Ectodermal cell (in vitro differentiated cells): ENCODE measurements at regions not wholly inside any gene's neighbourhood (a gene's known extent, or its start where the extent isn't known, plus 50 kb on each side); places are given as distances from the start of the nearest gene placed in this dataset.
"Not testable (repeated sequence)": the region's sequence is repeated elsewhere in the genome, so short reads cannot be mapped to it uniquely, and the experiment has no call there.

ENCODE experiments used
- H3K27ac ChIP-seq: 2 replicates; pipeline ENCODE4 v1.7.0; 2013; ENCODE audit warnings: mild to moderate bottlenecking, low read depth, low read length; ENCODE audit not compliant: insufficient read depth, poor library complexity, severe bottlenecking
- H3K27me3 ChIP-seq: 2 replicates; pipeline ENCODE4 v1.7.0; 2013; ENCODE audit warnings: mild to moderate bottlenecking, low read length; ENCODE audit not compliant: insufficient read depth, control insufficient read depth, poor library complexity, severe bottlenecking
- H3K36me3 ChIP-seq: one replicate; pipeline ENCODE4 v1.7.0; 2013; ENCODE audit warnings: low read length; ENCODE audit not compliant: control insufficient read depth, insufficient read depth
- H3K4me1 ChIP-seq: one replicate; pipeline ENCODE4 v1.7.0; 2013; ENCODE audit warnings: low read length; ENCODE audit not compliant: control insufficient read depth, insufficient read depth
- H3K4me3 ChIP-seq: 2 replicates; pipeline ENCODE4 v1.7.0; 2013; ENCODE audit warnings: low read depth, low read length, control low read depth; ENCODE audit not compliant: insufficient read depth
- H3K9me3 ChIP-seq: 2 replicates; pipeline ENCODE4 v1.7.0; 2013; ENCODE audit warnings: mild to moderate bottlenecking, low read length, moderate library complexity; ENCODE audit not compliant: control insufficient read depth
- WGBS, 2 experiments: methylation state at CpG; one replicate each; pipeline ENCODE4 v1.1.7; 2013; ENCODE audit warnings: missing lambda C conversion rate in 2 of 2; 5-methylcytosine and 5-hydroxymethylcytosine counted together

DNA sequence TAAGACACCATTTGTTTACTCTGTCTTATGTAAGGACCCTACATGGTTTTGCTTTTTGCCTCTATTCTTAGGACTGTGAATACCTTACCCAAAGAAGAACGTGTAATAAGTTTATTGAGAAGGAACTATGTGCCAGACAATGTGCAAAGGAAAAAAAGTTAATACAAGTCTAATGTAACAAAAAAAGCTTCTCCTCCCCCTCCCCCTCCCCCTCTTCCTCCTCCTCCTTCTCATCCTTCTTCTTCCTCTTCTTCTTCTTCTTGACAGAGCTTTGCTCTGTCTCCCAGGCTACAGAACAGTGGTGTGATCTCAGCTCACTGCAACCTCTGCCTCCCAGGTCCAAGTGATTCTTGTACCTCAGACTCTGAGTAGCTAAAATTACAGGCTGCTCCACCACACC is 50.9 kb upstream of the MITF start:
- H3K36me3 ChIP-seq, result no peaks in the 10 kb centered on the region
- no peak overlapping the region for H3K4me3 ChIP-seq
- WGBS, 2 experiments, result 71 to 88% methylated on average over 1 of the region's 1 CpG
- H3K27ac ChIP-seq, result no peak overlapping the region
- H3K9me3 ChIP-seq, result no peaks in the 10 kb centered on the region
- H3K4me1 ChIP-seq, result no peaks in the 10 kb centered on the region
- peaks cover 73% of the 10 kb centered on the region for H3K27me3 ChIP-seq

GRCh38 chr3:69687641-69688040 is 51.6 kb upstream of the MITF start:
- Histone ChIP-seq H3K36me3 (no peaks in the 10 kb centered on the region), H3K9me3 (no peaks in the 10 kb centered on the region), H3K27ac (no peak overlapping the region), H3K4me3 (no peak overlapping the region), H3K27me3 (peaks cover 80% of the 10 kb centered on the region), H3K4me1 (no peaks in the 10 kb centered on the region)
- WGBS, 2 experiments, result 90 to 95% methylated on average over 5 of the region's 5 CpGs

GRCh38 chr3:69686056-69686455 is 53.2 kb upstream of the MITF start:
- Histone ChIP-seq H3K27me3 (peaks cover 96% of the 10 kb centered on the region), H3K9me3 (no peaks in the 10 kb centered on the region), H3K4me1 (no peaks in the 10 kb centered on the region), H3K36me3 (no peaks in the 10 kb centered on the region), H3K4me3 (no peak overlapping the region), H3K27ac (no peak overlapping the region)
- 88 to 90% methylated on average over 3 of the region's 3 CpGs for WGBS, 2 experiments

DNA sequence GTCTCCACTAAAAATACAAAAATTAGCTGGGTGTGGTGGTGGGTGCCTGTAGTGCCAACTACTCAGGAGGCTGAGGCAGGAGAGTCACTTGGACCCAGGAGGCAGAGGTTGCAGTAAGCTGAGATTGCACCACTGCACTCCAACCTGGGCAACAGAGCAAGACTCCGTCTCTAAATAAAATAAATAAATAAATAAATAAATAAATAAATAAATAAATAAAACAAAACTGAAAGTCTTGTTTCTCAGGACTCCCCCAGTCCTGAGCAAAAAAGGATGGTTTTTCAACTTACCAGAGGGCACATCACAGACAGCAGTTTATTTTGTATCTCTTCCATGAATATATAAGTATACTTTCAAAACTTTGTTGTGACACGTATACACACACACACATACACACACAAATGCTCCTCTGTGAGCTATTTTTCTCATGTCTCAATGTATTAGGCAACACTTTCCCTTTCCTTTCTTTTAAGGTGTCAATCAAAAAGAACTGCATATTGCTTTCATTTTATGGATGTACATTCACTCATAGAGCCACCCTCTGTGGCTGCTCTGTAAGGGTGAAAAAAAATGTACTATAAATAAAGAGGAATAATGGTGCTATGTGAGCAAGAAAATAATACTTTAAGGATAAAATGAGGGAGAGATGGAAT is 54.8 kb upstream of the MITF start:
- Histone ChIP-seq H3K27me3 (peaks cover 98% of the 10 kb centered on the region), H3K27ac (no peak overlapping the region), H3K4me3 (no peak overlapping the region), H3K4me1 (no peaks in the 10 kb centered on the region), H3K36me3 (no peaks in the 10 kb centered on the region), H3K9me3 (no peaks in the 10 kb centered on the region)
- 96 to 100% methylated on average over 1 of the region's 2 CpGs for WGBS, 2 experiments

GRCh38 chr3:69683082-69683806 is 56.0 kb upstream of the MITF start:
- no peaks in the 10 kb centered on the region for H3K9me3 ChIP-seq
- WGBS, 2 experiments, result 0 to 50% methylated on average over 2 to 4 of the region's 4 CpGs
- peaks cover 88% of the 10 kb centered on the region for H3K27me3 ChIP-seq
- H3K36me3 ChIP-seq, result no peaks in the 10 kb centered on the region
- H3K27ac ChIP-seq, result no peak overlapping the region
- no peaks in the 10 kb centered on the region for H3K4me1 ChIP-seq
- H3K4me3 ChIP-seq, result no peak overlapping the region

- not testable (repeated sequence) for H3K36me3 ChIP-seq, H3K27ac ChIP-seq, H3K4me3 ChIP-seq, H3K4me1 ChIP-seq, H3K9me3 ChIP-seq
- 94 to 96% methylated on average over 30 of the region's 30 CpGs for WGBS, 2 experiments
- H3K27me3 ChIP-seq, result peaks cover 32% of the 10 kb centered on the region
These were observed 61.8 kb upstream of the MITF start for GRCh38 chr3:69677456-69677855.

DNA sequence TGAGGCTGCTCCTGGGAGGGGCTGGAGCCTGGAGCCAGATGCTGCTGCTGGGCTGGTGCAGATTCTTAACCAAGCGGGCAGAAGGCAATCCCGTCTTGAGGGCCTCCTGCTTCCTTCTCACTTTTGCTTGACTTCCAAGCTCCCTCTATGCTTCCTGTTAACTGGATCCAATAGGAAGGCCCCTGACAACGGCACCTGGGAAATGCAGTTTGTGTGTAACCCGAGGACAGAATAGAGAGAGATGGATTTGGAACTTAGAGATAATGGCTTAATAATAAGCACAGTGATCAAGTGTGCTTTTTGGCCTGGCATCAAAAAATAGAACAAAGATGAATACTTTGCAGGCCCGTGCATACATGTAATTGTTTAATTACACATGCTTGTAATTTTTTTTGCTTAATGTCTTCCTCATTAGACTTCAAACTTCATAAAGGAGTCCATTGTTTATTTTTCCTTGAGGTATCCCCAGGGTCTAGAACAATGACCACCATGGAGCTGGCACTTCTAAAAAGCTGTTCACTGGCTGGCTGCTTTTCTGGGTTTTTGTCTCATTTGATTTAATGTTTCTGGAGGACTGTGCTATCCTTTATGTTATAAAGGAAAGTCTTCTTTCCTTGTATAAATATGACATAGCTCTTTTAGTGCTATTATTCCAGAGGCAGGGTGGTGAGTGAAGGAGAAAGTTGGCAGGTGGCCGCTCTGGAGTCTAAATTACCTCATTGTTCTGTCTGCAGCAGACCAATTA is 63.3 kb upstream of the MITF start:
- no peaks in the 10 kb centered on the region for H3K9me3 ChIP-seq
- H3K27ac ChIP-seq, result no peak overlapping the region
- peaks cover 17% of the 10 kb centered on the region for H3K27me3 ChIP-seq
- no peaks in the 10 kb centered on the region for H3K4me1 ChIP-seq
- 88 to 89% methylated on average over 5 to 6 of the region's 6 CpGs for WGBS, 2 experiments
- H3K4me3 ChIP-seq, result no peak overlapping the region
- H3K36me3 ChIP-seq, result no peaks in the 10 kb centered on the region

DNA sequence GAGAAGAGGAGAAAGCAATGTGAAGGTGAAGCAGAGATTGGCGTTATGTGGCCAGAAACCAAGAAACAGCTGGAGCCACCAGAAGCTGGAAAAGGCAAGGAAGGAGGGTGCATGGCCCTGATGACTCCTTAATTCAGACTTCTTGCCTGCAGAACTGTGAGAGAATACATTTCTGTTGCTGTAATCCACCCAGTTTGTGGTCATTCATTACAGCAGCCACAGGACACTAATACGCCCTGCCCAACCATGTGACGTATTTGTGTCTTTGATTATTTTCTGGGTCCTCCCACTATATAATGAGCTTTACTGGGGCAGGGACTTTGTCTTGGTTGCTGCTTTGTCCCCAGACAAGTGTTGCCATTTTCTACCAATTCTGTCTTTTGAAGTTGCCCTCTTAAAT is 64.5 kb upstream of the MITF start:
- Histone ChIP-seq H3K4me3 (no peak overlapping the region), H3K4me1 (no peaks in the 10 kb centered on the region), H3K27me3 (peaks cover 5% of the 10 kb centered on the region), H3K36me3 (no peaks in the 10 kb centered on the region), H3K9me3 (no peaks in the 10 kb centered on the region), H3K27ac (no peak overlapping the region)
- WGBS, 2 experiments, result 95 to 98% methylated on average over 3 of the region's 3 CpGs

- 68 to 69% methylated on average over 6 of the region's 6 CpGs for WGBS, 2 experiments
- H3K4me3 ChIP-seq, result no peak overlapping the region
- no peaks in the 10 kb centered on the region for H3K9me3 ChIP-seq
- H3K4me1 ChIP-seq, result no peaks in the 10 kb centered on the region
- no peaks in the 10 kb centered on the region for H3K36me3 ChIP-seq
- H3K27ac ChIP-seq, result no peak overlapping the region
- no peaks in the 10 kb centered on the region for H3K27me3 ChIP-seq
These were observed 67.9 kb upstream of the MITF start for GRCh38 chr3:69671082-69671952.
